Epithelial cell of esophagus (primary cell): ENCODE measurements at regions not wholly inside any gene's neighbourhood (a gene's known extent, or its start where the extent isn't known, plus 50 kb on each side); places are given as distances from the start of the nearest gene placed in this dataset.

Experiments
- DNase-seq: peaks from one replicate; pipeline ENCODE4 v3.0.0; 2010; ENCODE audit warnings: low read depth
- H3K4me3 ChIP-seq: 2 replicates; pipeline ENCODE4 v1.5.1; 2011; ENCODE audit warnings: mild to moderate bottlenecking, low read length, control low read depth
- CTCF ChIP-seq: IDR thresholded peaks from 2 replicates; pipeline ENCODE4 v1.5.1; 2011; ENCODE audit warnings: low read depth, mild to moderate bottlenecking, low read length, control low read depth, inconsistent platforms; ENCODE audit not compliant: insufficient read depth; ENCODE audit errors: missing control alignments

GRCh38 chr3:115388811-115389210, 234.5 kb upstream of the GAP43 start:
- no peak for TF ChIP-seq CTCF
- H3K4me3 ChIP-seq: no peak overlapping the region
- no peak for DNase-seq

- no peak for TF ChIP-seq CTCF
- no peak for DNase-seq
- no peak overlapping the region for H3K4me3 ChIP-seq
These were observed 226.5 kb upstream of the GAP43 start for GRCh38 chr3:115396801-115397200.

DNA sequence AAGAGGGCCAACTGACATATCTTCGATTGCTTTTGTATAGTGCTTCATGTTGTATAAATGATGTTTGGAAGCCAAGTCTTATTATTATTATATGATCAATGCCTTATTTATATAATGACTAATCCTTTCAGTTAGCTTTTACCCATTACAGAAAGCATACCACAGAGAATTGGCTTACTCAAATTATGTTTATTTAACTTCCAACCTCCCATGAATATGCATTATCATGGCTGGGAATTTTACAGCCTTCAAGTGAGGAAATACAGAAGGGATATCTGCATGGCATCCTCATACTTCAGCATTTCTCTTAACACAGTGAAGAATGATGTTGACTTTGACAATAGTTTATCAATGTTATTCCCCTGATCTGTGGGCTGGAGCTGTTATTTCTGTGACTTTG, 225.9 kb upstream of the GAP43 start:
- no peak overlapping the region for H3K4me3 ChIP-seq
- DNase-seq: no peak
- TF ChIP-seq CTCF: no peak

DNA sequence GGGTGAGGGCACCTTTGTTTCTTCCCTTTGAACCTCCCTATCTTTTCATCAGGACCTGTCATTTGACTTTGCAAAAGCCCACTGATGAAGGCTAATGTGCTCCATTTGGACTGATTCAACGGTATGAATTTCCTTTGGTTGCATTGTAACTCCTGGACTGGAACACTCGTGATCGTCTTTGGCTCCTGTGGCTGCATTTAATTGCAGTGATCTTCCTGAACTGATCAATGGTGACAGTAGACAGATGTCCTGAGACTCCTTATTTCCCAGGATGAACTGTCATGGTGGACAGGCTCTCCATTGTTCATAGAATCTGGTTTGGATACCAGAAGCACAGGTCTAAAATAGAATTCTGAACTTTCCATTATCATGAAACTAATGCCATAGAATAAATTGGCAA, 224.8 kb upstream of the GAP43 start:
- TF ChIP-seq CTCF: no peak
- no peak overlapping the region for H3K4me3 ChIP-seq
- DNase-seq: no peak

GRCh38 chr3:115399750-115400149, 223.6 kb upstream of the GAP43 start:
- DNase-seq: no peak
- no peak for TF ChIP-seq CTCF
- H3K4me3 ChIP-seq: no peak overlapping the region

DNA sequence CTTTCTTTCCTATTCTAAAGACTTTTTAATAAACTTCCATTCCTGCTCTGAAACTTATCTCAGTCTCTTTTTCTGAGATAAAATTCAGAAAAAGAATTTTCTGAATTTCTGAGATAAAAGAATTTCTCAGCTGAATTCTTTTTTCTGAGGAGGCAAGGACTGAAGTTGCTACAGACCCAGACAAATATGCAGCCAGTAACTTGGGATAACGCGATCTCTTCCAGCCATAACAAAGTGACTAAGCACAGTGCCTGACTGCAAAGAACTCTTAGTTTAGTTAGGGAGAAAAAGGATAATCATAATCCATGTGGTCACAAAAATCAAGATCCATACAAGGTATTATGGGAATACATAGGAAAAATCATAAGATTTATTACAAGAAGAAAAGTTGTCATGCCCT, 222.0 kb upstream of the GAP43 start:
- no peak for DNase-seq
- TF ChIP-seq CTCF: no peak
- no peak overlapping the region for H3K4me3 ChIP-seq

DNA sequence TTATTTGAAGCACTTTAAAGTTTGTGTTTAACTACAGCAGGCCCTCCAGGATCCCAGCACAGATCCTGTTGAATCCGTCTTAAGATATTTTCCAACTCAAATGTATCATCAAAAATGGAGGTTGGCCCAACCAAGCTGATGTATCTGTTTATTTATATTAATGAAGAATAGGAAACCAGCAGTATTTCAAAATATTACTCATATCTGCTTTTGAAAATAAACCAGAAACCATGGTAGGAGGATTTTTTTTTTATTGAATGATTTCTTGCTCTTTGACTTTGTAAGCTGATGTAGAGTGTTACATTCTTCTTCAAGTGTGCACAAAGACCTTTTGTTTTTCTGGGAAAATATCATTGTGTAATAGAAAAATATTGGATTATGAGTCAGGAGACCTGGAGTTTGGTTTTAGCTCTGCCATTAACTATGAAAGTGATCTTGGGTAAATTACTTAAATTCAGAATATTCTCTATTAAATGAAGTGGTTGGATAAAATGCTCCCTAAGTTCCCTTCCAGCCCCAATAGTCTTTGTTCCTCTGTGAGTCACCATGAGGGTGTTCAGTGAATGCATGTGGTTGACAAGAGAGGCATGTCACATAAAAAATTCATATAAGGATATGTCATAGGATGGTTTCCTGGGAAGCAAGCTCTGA, 221.3 kb upstream of the GAP43 start:
- DNase-seq: peak; percentile 2

More for the DNA sequence above, 221.3 kb upstream of the GAP43 start:
- TF ChIP-seq CTCF: no peak
- no peak overlapping the region for H3K4me3 ChIP-seq
